ENCODE measurements at regions not wholly inside any gene's neighbourhood (a gene's known extent, or its start where the extent isn't known, plus 50 kb on each side); places are given as distances from the start of the nearest gene placed in this dataset.

DNA sequence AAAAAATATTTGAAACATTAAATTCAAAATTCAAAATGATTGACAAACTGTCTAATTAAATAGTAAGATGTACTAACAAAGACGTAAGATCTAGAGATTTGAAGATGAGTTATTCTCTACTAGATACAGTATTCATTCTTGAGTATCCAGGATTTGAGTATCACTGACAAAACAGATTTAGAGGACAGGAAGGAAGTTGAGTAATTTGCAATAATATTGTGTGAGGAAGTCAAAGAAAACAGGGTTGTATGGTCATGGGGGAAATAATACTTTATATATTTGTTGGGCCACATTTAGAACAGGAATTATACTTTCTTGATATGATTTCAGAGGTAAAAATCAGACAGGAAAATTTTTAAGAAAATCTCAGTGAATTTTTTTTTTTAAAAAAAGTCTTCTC, 393.1 kb upstream of the CDIN1 start:
- TF ChIP-seq, protein P1, sequence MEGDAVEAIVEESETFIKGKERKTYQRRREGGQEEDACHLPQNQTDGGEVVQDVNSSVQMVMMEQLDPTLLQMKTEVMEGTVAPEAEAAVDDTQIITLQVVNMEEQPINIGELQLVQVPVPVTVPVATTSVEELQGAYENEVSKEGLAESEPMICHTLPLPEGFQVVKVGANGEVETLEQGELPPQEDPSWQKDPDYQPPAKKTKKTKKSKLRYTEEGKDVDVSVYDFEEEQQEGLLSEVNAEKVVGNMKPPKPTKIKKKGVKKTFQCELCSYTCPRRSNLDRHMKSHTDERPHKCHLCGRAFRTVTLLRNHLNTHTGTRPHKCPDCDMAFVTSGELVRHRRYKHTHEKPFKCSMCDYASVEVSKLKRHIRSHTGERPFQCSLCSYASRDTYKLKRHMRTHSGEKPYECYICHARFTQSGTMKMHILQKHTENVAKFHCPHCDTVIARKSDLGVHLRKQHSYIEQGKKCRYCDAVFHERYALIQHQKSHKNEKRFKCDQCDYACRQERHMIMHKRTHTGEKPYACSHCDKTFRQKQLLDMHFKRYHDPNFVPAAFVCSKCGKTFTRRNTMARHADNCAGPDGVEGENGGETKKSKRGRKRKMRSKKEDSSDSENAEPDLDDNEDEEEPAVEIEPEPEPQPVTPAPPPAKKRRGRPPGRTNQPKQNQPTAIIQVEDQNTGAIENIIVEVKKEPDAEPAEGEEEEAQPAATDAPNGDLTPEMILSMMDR (conservative IDR thresholded peaks at IDR 0.05 in 1 of 2, IDR thresholded peaks at IDR 0.05 in 1 of 2; ENCODE audit: low read depth in 1 of 2, low read length in 2 of 2) = no peak
- TF ChIP-seq EZH2 (IDR thresholded peaks at IDR 0.05; ENCODE audit: low read length, missing control alignments) = no peak
